ENCODE measurements at regions not wholly inside any gene's neighbourhood (a gene's known extent, or its start where the extent isn't known, plus 50 kb on each side); places are given as distances from the start of the nearest gene placed in this dataset.

DNA sequence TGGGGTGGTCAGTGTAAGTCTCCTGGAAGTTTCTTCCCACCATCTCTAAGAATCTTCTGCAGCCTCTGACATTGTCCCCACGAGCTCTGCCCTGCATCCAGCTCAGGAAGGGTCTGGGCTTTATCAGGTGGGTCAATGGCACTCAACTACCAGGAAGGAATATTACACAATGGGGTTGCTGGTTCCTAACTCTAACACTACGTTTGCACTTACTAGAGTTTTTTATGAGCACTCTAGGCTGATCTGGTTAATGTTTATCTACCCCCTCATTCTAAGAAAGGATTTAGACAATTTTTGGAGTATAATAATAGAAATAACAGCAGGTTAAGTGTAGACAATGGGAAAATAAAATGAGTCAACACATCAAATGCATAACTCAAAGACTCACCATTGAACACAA lies 411.1 kb upstream of the RGMA start:
- H3K4me3 ChIP-seq, result no peak overlapping the region
- H3K9ac ChIP-seq (ENCODE audit: low read depth in 2 of 2, low read length in 2 of 2), result no peak overlapping the region
- H3K9me3 ChIP-seq, result no peaks in the 10 kb centered on the region
- H3K36me3 ChIP-seq, result no peaks in the 10 kb centered on the region
- no peak overlapping the region for H3K27ac ChIP-seq
- TF ChIP-seq, protein P1, sequence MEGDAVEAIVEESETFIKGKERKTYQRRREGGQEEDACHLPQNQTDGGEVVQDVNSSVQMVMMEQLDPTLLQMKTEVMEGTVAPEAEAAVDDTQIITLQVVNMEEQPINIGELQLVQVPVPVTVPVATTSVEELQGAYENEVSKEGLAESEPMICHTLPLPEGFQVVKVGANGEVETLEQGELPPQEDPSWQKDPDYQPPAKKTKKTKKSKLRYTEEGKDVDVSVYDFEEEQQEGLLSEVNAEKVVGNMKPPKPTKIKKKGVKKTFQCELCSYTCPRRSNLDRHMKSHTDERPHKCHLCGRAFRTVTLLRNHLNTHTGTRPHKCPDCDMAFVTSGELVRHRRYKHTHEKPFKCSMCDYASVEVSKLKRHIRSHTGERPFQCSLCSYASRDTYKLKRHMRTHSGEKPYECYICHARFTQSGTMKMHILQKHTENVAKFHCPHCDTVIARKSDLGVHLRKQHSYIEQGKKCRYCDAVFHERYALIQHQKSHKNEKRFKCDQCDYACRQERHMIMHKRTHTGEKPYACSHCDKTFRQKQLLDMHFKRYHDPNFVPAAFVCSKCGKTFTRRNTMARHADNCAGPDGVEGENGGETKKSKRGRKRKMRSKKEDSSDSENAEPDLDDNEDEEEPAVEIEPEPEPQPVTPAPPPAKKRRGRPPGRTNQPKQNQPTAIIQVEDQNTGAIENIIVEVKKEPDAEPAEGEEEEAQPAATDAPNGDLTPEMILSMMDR (IDR thresholded peaks at IDR 0.05), result no peak
- no peaks in the 10 kb centered on the region for H3K27me3 ChIP-seq
- intact Hi-C loops (cut with DNase I), result no loop called here
- no peak for DNase-seq
- no peaks in the 10 kb centered on the region for H3K4me1 ChIP-seq

DNA sequence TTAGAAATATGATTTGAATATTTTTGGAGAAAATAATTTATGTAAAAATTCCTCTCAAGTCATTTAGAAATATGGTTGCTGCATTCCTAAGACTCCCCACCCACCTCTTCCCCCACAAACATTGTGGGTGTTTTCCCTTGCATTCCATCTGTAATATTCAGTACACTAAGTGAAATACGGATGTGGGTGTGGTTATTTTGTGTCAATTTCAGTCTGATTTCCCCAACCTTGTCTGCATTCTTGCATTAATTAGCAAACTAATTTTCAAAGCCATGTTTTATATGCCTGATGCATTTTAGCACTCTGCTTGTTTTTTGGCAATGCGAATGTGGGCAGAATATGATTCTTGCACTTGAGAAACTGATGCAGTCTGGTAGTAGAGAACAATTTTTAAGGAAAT lies 408.3 kb upstream of the RGMA start:
- Histone ChIP-seq H3K36me3 (no peaks in the 10 kb centered on the region), H3K9ac (ENCODE audit: low read depth in 2 of 2, low read length in 2 of 2) (no peak overlapping the region), H3K4me1 (no peaks in the 10 kb centered on the region), H3K9me3 (no peaks in the 10 kb centered on the region), H3K27ac (no peak overlapping the region), H3K4me3 (no peak overlapping the region), H3K27me3 (no peaks in the 10 kb centered on the region)
- DNase-seq, result no peak
- intact Hi-C loops (cut with DNase I), result no loop called here
- TF ChIP-seq, protein P1 (IDR thresholded peaks at IDR 0.05), result no peak

GRCh38 chr15:93496888-93497287 lies 407.9 kb upstream of the RGMA start:
- Histone ChIP-seq H3K4me3 (no peak overlapping the region), H3K4me1 (no peaks in the 10 kb centered on the region), H3K27ac (no peak overlapping the region), H3K9me3 (no peaks in the 10 kb centered on the region), H3K9ac (ENCODE audit: low read depth in 2 of 2, low read length in 2 of 2) (no peak overlapping the region), H3K27me3 (no peaks in the 10 kb centered on the region), H3K36me3 (no peaks in the 10 kb centered on the region)
- TF ChIP-seq, protein P1 (IDR thresholded peaks at IDR 0.05), result no peak
- intact Hi-C loops (cut with DNase I), result no loop called here
- DNase-seq, result no peak

- Histone ChIP-seq H3K27me3 (no peaks in the 10 kb centered on the region), H3K36me3 (no peaks in the 10 kb centered on the region), H3K4me1 (no peaks in the 10 kb centered on the region), H3K9me3 (no peaks in the 10 kb centered on the region), H3K4me3 (no peak overlapping the region), H3K9ac (ENCODE audit: low read depth in 2 of 2, low read length in 2 of 2) (no peak overlapping the region), H3K27ac (no peak overlapping the region)
- intact Hi-C loops (cut with DNase I), result no loop called here
- TF ChIP-seq, protein P1 (IDR thresholded peaks at IDR 0.05), result no peak
- no peak for DNase-seq
Measured at GRCh38 chr15:93495799-93496637, 407.0 kb upstream of the RGMA start.

DNA sequence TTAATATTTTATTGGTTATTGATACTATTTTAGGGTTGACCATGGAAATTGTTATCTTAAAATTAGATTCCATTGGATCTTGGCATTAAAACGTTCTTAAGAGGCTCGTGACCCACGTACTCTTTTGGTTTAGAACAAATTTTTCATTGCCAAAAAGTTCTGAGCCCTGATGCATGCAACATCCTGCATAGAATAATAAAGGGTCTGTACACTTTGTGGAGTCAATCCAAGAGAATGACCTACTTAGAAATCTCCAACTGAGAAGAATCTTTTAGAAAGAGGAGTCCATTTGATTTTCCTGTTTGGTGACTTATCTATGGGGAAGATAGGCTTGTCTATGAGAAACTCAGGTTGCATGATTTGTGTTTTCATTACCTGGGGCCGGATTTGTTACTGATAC lies 404.2 kb upstream of the RGMA start:
- no peak for DNase-seq
- no peak overlapping the region for H3K27ac ChIP-seq
- intact Hi-C loops (cut with DNase I), result no loop called here

More for the DNA sequence above, 404.2 kb upstream of the RGMA start:
- Histone ChIP-seq H3K9me3 (no peaks in the 10 kb centered on the region), H3K4me1 (no peaks in the 10 kb centered on the region), H3K36me3 (no peaks in the 10 kb centered on the region), H3K9ac (ENCODE audit: low read depth in 2 of 2, low read length in 2 of 2) (no peak overlapping the region), H3K4me3 (no peak overlapping the region), H3K27me3 (no peaks in the 10 kb centered on the region)
- TF ChIP-seq, protein P1 (IDR thresholded peaks at IDR 0.05), result no peak
